Stomach (tissue), 4 donors: ENCODE measurements at regions not wholly inside any gene's neighbourhood (a gene's known extent, or its start where the extent isn't known, plus 50 kb on each side); places are given as distances from the start of the nearest gene placed in this dataset.

Experiments
- CTCF ChIP-seq, 7 experiments: fragments of 450-650 bp in 4 of 7; fragments of 200-600 bp in 3 of 7; sonication (generic) in 3 of 7; IDR thresholded peaks; one replicate each; pipeline ENCODE4 v1.5.1; 2016 to 2019; ENCODE audit warnings: antibody characterized with exemption in 7 of 7, control low read depth in 2 of 7, mild to moderate bottlenecking in 1 of 7
- POLR2AphosphoS5 ChIP-seq, 3 donors: sonication (generic); formaldehyde crosslinking; IDR thresholded peaks; one replicate each; pipeline ENCODE4 v1.6.1; 2016; ENCODE audit warnings: antibody characterized with exemption in 3 of 3

DNA sequence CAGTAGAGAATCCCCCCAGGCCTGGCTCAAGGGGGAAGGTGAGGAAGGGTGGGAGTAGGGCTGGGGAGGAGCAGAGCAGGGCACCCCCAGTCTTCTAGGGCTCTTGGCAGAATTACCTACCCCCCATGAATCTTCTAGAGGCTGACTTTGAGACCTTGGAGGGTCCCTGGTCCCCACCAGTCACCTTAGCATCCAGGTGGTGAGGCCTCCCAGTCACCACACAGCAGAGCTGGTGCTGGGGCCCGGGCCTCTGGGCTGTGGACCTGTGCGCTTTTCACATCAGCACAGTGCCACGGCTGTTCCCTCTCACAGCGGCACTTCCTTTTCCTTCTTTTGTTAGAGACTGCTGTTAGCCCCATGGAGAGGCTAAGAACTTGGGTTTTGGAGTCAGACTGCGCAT is 148.6 kb upstream of the PITX1 start:
- TF ChIP-seq CTCF (IDR thresholded peaks at IDR 0.05) (no peak), POLR2AphosphoS5 (IDR thresholded peaks at IDR 0.05) (no peak)
